ENCODE measurements at regions not wholly inside any gene's neighbourhood (a gene's known extent, or its start where the extent isn't known, plus 50 kb on each side); places are given as distances from the start of the nearest gene placed in this dataset.

DNA sequence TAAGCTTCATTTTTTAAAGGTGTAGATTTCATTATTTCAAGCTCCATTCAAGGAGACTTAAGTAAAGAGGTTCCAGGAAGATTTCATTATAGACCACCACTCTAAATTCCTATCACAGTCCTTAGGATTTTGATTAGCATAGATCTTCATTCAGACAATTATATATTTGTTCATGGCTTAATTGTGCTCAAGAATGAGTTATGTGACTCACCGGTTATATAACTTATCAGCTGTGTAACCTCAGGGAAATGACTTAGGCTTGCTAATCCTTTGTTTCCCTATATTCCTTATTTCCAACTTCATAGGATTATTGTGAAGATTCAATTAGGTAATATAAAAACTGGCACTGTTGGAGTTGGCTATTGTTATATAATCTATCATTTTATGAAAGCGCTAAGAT is 632.8 kb upstream of the SPRY2 start:
- Histone ChIP-seq H3K9me3 (replicated peaks in 1 of 2; ENCODE audit: control insufficient read depth in 1 of 2, insufficient read depth in 1 of 2, low read length in 2 of 2) (no peaks in the 10 kb centered on the region), H3K27me3 (ENCODE audit: control insufficient read depth in 2 of 2, insufficient read depth in 2 of 2, low read length in 2 of 2) (no peaks in the 10 kb centered on the region), H3K4me1 (ENCODE audit: control insufficient read depth in 1 of 2, insufficient read depth in 2 of 2, low read length in 2 of 2) (no peaks in the 10 kb centered on the region), H3K4me3 (replicated peaks in 1 of 3; ENCODE audit: low read depth in 2 of 3, low read length in 3 of 3) (no peak overlapping the region), H3K4me2 (replicated peaks; ENCODE audit: extremely low read depth, low read length, poor library complexity, severe bottlenecking) (no peak overlapping the region), H2AFZ (ENCODE audit: insufficient read depth, low read depth, low read length, poor library complexity, severe bottlenecking) (no peak overlapping the region), H3K79me2 (ENCODE audit: insufficient read depth, low read length) (no peaks in the 10 kb centered on the region), H3K36me3 (replicated peaks in 1 of 2; ENCODE audit: control insufficient read depth in 1 of 2, insufficient read depth in 2 of 2, low read length in 2 of 2) (no peaks in the 10 kb centered on the region), H3K9ac (ENCODE audit: insufficient read depth, low read length, poor library complexity, severe bottlenecking) (no peak overlapping the region), H4K20me1 (ENCODE audit: insufficient read depth, low read length) (no peaks in the 10 kb centered on the region), H3K27ac (ENCODE audit: low read depth in 1 of 2, low read length in 2 of 2) (no peak overlapping the region)
- Mint-ChIP-seq H3K36me3 (no peaks in the 10 kb centered on the region), H3K4me3 (no peak overlapping the region), H3K27ac (no peak overlapping the region), H3K4me1 (no peaks in the 10 kb centered on the region), H3K27me3 (ENCODE audit: low read depth in 3 of 3) (peaks cover 0 to 3% (median 0%) of the 10 kb centered on the region in 3 donors), H3K9me3 (peaks cover 0 to 2% (median 0%) of the 10 kb centered on the region in 7 donors)
- WGBS (ENCODE audit: insufficient coverage): no CpG with 5 or more reads among the region's 2 CpGs
- intact Hi-C loops (cut with micrococcal nuclease): no loop called here
- no peak for DNase-seq
- TF ChIP-seq, protein P1, sequence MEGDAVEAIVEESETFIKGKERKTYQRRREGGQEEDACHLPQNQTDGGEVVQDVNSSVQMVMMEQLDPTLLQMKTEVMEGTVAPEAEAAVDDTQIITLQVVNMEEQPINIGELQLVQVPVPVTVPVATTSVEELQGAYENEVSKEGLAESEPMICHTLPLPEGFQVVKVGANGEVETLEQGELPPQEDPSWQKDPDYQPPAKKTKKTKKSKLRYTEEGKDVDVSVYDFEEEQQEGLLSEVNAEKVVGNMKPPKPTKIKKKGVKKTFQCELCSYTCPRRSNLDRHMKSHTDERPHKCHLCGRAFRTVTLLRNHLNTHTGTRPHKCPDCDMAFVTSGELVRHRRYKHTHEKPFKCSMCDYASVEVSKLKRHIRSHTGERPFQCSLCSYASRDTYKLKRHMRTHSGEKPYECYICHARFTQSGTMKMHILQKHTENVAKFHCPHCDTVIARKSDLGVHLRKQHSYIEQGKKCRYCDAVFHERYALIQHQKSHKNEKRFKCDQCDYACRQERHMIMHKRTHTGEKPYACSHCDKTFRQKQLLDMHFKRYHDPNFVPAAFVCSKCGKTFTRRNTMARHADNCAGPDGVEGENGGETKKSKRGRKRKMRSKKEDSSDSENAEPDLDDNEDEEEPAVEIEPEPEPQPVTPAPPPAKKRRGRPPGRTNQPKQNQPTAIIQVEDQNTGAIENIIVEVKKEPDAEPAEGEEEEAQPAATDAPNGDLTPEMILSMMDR (IDR thresholded peaks at IDR 0.05): no peak

- no peaks in the 10 kb centered on the region for H3K9me3 ChIP-seq (replicated peaks in 1 of 2; ENCODE audit: control insufficient read depth in 1 of 2, insufficient read depth in 1 of 2, low read length in 2 of 2)
- H3K9ac ChIP-seq (ENCODE audit: insufficient read depth, low read length, poor library complexity, severe bottlenecking): no peak overlapping the region
- Mint-ChIP-seq H3K4me1 (no peaks in the 10 kb centered on the region), H3K36me3 (no peaks in the 10 kb centered on the region), H3K27ac (no peak overlapping the region), H3K27me3 (ENCODE audit: low read depth in 3 of 3) (peaks cover 0 to 3% (median 0%) of the 10 kb centered on the region in 3 donors), H3K9me3 (peaks cover 0 to 2% (median 0%) of the 10 kb centered on the region in 7 donors), H3K4me3 (no peak overlapping the region)
- no peaks in the 10 kb centered on the region for H4K20me1 ChIP-seq (ENCODE audit: insufficient read depth, low read length)
- no peaks in the 10 kb centered on the region for H3K79me2 ChIP-seq (ENCODE audit: insufficient read depth, low read length)
- H3K27me3 ChIP-seq (ENCODE audit: control insufficient read depth in 2 of 2, insufficient read depth in 2 of 2, low read length in 2 of 2): no peaks in the 10 kb centered on the region
- no peak overlapping the region for H3K4me3 ChIP-seq (replicated peaks in 1 of 3; ENCODE audit: low read depth in 2 of 3, low read length in 3 of 3)
- H3K4me1 ChIP-seq (ENCODE audit: control insufficient read depth in 1 of 2, insufficient read depth in 2 of 2, low read length in 2 of 2): no peaks in the 10 kb centered on the region
- H3K36me3 ChIP-seq (replicated peaks in 1 of 2; ENCODE audit: control insufficient read depth in 1 of 2, insufficient read depth in 2 of 2, low read length in 2 of 2): no peaks in the 10 kb centered on the region
- no peak overlapping the region for H2AFZ ChIP-seq (ENCODE audit: insufficient read depth, low read depth, low read length, poor library complexity, severe bottlenecking)
- no peak overlapping the region for H3K27ac ChIP-seq (ENCODE audit: low read depth in 1 of 2, low read length in 2 of 2)
- H3K4me2 ChIP-seq (replicated peaks; ENCODE audit: extremely low read depth, low read length, poor library complexity, severe bottlenecking): no peak overlapping the region
- WGBS (ENCODE audit: insufficient coverage): no CpG with 5 or more reads among the region's 2 CpGs
- no peak for DNase-seq
- intact Hi-C loops (cut with micrococcal nuclease): no loop called here
- TF ChIP-seq, protein P1 (IDR thresholded peaks at IDR 0.05): no peak
Observed at GRCh38 chr13:80972857-80973478, 632.0 kb upstream of the SPRY2 start.

All from CD14-positive monocyte (primary cell).